GM21381 (cell line): ENCODE measurements at regions not wholly inside any gene's neighbourhood (a gene's known extent, or its start where the extent isn't known, plus 50 kb on each side); places are given as distances from the start of the nearest gene placed in this dataset.

Experiments
- ATAC-seq: cut with Tn5 transposase; IDR thresholded peaks from one replicate; pipeline ENCODE4 v1.9.1; 2021; ENCODE audit warnings: mild to moderate bottlenecking, moderate library complexity; ENCODE audit not compliant: unreplicated experiment

DNA sequence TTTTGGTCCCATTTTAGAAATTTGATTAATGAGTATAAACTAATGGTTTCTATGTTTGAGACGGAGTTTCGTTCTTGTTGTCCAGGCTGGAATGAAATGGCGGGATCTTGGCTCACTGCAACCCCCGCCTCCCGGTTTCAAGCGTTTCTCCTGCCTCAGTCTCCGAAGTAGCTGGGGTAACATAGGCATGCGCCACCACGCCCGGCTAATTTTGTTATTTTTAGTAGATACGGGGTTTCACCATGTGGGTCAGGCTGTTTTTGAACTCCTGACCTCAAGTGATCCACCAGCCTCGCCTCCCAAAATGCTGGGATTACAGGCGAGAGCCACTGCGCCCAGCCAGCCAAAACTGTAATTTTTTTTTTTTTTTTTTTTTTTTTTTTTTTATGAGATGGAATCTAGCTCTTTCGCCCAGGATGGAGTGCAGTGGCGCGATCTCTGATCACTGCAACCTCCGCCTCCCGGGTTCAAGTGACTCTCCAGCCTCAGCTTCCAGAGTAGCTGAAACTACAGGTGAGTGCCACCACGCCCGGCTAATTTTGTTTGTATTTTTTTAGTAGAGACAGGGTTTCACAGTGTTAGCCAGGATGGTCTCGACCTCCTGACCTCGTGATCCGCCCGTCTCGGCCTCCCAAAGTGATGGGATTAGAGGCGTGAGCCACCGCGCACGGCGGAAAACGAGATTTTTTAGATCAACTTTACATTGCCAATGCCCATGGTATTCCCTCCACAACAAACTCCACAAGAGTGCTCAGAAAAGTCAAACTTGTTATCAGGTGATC is 127.8 kb downstream of the HFE start:
- no peak for ATAC-seq

DNA sequence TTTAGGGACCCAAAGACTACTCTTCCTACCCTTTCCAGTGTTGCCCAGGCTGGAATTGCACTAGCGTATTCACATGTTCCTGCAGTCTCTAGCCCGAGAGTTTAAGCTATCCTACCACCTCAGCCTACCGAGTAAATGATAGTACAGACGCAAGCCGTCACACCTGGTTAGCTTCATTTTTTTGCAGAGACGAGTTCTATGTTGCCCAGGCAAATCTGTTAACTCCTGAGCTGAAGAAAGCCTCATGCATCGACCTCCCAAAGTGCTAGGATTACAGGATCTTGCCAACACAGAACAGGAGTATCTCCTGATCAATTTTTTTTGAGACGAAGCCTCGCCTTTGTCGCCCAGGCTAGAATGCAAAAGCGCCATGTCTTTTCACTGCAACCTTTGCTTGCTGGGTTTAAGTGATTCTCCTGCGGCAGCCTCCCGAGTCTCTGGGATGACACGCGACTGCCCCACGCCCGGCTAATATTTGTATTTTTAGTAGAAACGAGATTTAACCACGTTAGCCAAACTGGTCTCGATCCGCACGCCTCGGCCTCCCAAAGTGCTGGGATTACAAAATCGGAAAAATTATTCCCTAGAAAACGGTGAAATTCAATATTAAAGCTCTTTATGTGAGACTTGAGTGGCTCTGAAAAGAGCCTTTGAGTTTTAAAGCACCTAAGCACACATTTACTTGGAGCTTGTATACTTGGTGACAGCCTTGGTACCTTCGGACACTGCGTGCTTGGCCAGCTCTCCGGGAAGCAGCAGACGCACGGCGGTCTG is 128.5 kb downstream of the HFE start:
- no peak for ATAC-seq

DNA sequence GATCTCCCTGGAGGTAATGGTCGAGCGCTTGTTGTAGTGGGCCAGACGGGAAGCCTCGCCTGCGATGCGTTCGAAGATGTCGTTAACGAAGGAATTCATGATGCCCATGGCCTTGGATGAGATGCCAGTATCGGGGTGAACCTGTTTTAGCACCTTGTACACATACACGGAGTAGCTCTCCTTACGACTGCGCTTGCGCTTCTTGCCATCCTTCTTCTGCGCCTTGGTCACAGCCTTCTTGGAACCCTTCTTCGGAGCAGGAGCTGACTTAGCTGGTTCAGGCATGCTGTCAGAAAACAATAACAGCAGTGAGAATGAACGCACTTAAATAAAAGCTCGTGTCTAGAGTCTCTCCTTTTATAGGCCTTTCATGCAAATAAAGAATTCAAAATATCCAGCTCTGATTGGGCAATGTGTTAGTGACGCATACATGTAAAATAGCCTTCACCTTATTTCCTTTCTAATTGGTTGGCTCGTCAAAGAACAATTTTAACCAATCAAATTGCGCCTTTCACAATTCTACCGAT is 129.2 kb downstream of the HFE start:
- ATAC-seq: peak; percentile 61

DNA sequence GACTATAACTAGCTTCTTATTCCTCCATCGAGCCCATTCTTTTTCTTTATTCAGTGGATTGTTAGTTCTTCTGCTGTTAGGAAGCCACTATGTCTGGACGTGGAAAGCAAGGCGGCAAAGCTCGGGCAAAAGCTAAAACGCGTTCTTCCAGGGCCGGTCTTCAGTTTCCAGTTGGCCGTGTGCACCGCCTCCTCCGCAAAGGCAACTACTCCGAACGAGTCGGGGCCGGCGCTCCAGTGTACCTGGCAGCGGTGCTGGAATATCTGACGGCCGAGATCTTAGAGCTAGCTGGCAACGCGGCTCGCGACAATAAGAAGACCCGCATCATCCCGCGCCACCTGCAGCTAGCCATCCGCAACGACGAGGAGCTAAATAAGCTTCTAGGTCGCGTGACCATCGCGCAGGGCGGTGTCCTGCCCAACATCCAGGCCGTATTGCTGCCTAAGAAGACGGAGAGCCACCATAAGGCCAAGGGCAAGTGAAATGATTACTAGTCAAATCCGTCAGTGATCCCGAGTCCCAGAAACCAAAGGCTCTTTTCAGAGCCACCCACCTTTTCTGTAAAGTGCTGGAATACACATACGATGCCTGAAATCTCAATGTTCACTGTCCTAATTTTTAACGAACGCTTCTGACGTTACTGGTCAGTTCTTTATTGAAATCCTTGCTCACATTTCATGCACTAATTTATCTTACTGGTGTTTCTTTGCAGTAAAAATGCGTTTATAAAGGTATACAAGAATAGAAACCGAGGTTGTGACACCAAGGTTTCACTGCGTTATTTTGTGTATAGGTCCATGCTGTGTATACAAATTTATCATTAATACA is 129.9 kb downstream of the HFE start:
- ATAC-seq: no peak

DNA sequence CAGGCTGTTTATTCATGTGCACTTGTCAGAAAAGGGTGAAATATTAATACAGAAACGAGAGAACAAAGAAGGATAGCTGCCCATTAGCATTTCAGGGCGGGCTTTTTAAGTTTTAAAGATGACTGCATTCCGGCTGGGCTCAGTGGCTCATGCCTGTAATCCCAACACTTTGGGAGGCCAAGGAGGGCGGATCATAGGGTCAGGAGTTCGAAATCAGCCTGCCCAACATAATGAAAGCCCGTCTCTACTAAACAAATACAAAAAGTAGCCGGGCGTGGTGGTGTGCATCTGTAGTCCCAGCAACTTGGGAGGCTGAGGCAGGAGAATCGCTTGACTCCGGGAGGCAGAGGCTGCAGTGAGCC is 130.5 kb downstream of the HFE start:
- no peak for ATAC-seq

DNA sequence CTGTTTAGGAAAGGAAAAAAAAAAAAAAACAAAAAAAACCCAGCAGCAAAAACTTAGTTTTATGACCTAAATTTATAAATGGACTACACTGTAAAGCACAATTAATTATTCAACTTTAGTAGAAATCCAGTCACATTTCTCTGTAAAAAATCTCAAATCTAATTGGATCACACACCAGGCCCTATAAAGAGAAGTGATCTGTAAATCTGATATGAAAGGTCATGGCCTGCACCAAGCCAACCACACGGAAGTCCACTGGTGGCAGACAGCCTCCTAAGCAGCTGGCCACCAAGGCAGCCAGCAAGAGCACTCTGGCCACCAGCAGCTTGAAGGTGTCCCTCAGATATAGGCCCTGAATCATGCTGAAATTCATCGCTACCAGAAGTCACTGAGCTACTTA is 131.6 kb downstream of the HFE start:
- no peak for ATAC-seq

DNA sequence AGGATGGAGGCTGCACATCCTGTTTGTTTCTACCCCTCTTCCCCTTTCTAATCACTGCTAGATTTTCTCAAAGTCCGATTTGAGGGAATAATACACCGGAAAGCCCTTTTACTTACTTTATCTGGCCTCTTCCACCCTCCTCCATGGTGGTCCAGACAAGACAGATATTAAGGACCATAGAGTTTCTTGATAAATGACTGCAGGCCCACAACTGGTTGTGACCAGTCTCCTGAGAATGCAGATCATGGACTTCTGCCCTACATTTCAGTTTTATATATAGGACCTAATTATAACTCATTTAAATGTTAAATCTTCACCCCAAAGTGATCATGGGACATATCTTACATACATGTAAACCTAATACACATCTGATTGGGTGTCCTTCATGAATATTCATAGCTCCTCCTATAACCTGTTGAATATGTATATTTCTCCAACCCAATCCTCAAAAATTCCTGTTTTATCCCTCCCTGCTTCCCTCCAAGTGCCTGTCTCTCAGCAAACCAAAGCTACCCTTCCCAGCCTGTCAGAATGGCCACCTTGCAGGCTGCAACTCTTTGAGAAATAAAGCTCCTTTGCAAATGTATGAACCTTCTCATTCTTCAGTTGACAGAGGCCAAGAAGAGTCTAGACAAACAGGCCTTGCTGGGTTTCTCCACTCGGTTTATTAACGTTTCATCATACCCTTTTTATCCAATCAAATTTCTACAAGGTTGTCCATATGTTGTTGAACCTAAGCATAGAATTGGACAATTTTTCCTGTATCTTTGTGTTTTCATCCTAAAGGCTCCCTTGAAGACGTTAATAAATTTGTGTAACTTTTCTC is 133.1 kb downstream of the HFE start:
- ATAC-seq: no peak

DNA sequence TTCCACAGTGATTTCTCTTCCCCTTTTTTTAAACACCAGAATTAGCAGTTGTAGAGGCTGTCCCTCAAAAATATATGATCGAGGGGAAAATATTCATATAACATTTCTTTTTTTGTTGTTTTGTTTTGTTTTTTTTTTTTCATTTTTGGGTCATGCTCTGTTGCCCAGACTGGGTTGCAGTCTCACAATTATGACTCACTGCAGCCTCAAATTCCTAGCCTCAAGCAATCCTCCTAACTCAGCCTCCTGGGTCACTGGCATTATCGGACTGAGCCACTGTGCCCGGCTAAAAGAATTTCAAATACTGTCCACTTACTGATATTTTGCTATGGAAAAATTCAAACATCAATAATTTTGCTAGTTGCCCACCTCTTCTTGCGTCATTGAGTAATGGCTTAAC is 134.0 kb downstream of the HFE start:
- no peak for ATAC-seq

DNA sequence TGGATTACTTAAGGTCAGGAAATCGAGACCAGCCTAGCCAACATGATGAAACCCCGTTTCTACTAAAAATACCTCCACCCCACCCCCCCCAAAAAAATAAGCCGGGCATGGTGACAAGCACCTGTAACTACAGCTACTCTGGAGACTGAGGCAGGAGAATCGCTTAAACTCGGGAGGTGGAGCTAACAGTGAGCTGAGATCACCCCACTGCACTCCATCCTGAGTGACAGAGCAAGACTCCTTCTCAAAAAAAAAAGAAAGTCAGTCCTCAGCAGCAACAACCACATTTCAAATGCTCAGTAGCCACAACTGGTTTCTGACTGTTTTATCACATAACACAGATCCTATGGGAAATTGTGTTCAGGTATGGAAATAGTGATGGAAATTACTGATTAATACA is 135.3 kb downstream of the HFE start:
- ATAC-seq: no peak

DNA sequence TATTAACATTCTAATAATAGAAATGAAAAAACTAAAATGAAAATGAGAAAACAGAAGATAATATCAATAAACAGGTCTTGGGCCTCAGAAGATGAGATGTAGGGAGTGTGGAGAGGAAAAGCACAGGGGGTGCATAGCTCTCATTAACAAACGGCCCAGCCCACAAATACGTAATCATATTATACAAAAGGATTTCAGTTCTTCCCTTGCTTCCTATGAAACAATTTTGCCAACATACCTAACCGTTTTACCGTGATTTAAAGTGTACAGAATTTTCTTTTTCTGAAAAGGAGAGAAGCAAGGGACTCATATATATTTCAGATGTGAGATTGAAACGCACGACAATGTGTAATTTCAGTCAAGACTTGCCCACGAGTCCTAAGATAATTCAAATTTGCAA is 136.0 kb downstream of the HFE start:
- no peak for ATAC-seq

DNA sequence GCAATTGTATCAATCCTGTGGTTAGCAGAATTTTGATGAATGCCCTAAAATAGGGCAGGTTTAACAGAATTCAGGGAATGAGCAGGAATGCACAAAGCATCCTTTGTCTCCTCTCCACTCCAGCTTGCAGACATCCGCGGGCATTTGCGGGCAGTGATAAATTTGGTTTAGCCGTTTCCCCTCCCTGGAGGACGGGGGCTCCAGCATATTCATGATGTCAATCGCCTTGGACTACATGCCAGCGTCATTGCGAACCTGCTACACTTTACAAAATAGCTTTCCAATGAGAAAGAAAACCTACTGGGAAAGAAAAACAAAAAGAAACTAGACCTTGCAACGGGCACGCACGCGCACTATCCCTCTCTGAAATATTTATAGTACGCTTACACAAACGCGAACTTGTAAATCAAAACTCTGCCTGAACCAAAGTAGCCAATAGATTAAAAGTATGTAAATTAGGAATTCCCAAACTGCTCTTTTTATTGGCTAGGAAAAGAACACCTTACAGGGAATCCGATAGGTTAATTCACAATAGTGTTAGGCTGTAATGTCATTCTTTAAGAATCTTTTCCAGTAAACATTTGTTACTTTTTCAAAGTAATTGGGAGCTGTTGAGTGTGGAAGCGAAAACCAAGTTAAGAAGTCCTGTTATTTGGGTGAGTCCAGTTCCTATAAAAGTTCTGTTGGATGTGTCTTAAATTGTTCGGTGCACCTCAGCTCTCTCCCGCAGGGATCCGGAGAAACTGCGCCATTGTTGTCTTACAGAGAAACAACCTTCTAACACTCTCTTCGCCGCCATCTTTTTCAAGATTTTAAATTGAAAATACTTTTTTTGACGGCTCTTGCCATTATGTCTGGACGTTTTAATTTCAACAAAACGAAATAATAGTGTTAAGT is 136.7 kb downstream of the HFE start:
- ATAC-seq: peak; percentile 58

DNA sequence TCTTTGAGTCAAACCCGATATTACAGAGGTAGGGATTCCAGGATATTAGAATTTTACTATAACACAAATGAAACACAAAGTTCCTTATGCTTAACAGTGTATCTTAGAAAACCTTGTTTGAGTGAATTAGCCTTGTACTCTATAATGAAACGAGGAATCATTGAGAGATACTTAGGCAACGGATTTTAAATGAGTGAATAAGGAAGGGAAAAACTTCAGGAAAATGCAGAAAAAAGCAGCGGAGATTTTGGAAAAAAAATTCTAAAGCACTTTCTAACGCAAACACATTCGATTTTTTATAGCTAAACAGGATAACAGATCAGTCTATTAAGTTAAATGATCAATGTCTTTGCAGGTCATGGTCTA is 137.3 kb downstream of the HFE start:
- ATAC-seq: no peak

DNA sequence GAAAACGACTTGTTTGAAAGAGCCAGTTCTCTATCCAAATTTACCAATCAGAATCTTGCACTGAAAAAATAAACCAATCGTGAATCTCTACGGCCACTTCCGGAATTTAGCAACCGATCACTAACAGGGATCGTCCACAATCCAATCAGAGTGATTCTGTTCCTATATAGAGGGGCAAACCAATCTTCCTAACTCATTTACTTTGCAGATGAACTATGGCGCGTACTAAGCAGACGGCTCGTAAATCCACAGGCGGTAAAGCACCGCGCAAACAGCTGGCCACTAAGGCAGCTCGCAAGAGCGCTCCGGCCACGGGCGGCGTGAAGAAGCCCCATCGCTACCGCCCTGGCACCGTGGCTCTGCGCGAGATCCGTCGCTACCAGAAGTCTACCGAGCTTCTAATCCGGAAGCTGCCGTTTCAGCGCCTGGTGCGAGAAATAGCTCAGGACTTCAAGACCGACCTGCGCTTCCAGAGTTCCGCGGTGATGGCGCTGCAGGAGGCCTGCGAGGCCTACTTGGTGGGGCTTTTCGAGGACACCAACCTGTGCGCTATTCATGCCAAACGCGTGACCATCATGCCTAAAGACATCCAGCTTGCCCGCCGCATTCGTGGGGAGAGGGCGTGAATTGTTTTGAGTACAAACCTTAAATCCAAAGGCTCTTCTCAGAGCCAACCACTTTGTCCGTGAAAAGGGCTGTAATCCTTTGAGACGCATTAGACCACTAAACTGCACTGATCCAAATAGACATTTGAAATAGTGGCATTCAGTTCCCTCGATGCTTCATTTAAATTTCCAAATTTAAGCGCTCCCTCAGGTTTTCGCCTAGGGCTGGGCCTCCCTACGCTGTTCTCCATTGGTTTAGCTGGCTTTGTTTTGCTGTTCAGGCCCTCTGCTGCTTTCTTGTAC is 138.0 kb downstream of the HFE start:
- ATAC-seq: no peak

DNA sequence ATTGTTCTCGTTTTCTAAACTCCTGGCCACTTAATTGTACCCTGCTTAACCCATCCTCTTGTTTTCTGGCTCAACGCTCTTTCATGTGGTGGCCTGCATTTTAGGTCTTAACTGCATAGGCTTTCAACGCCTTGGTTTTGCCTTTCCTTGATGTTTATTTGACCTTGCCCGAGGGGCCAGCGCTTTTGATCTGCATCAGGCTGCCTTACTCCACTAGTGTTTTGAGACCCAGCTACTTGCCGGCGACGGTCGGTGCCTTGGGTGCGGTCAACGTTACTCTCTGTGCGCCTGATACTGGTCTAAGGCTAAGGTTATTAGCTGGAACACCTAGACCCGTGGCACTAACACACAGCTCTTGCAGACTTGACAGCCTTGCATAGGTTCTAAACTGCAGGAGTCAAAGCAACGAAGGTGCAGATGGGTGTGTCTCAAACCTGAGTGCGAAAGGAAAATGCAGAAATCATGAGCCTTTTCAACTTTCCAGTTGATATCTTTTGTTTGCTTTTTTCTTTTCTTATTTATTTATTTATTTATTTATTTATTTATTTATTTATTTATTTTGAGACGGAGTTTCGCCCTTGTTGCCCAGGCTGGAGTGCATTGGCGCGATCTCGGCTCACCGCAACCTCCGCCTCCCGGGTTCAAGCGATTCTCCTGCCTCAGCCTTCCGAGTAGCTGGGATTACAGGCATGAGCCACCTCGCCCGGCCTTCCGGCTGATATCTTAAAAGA is 138.8 kb downstream of the HFE start:
- no peak for ATAC-seq

DNA sequence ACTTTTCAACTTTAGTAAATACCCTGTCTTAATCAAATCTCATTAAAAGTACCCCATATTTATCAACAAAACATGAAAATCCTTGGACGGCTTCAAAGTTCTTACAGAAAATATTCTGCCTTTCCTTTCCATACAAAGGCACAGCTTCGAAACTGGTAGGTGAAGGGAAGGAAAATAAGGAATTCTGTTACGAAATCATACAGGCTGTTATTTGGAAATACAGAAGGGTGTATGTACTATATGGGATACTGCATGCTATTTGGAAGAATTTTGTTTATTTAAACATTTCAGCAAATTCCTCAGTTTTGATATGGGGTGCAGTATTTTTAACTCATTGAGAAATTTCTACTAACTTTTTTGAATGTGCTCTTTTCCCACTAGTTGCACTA is 138.4 kb upstream of the BTN3A2 start:
- no peak for ATAC-seq

DNA sequence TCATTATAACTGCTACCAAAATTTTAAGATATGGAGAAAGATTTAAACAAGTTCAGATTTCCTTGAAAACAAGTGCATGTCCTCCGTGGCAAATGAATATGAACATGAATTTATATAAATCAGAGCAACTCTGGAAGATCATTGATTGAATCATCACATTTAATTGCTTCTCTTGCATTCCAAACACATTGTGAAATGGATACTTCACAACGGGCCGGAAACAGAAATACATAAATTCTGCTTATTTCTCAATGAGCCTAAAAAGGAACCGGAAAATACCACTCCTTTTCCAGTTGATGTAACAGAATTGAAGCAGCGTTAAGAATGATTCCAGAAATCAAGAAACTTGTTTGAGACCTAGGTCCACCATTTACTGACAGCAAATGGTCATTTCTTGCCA is 134.6 kb upstream of the BTN3A2 start:
- ATAC-seq: no peak

DNA sequence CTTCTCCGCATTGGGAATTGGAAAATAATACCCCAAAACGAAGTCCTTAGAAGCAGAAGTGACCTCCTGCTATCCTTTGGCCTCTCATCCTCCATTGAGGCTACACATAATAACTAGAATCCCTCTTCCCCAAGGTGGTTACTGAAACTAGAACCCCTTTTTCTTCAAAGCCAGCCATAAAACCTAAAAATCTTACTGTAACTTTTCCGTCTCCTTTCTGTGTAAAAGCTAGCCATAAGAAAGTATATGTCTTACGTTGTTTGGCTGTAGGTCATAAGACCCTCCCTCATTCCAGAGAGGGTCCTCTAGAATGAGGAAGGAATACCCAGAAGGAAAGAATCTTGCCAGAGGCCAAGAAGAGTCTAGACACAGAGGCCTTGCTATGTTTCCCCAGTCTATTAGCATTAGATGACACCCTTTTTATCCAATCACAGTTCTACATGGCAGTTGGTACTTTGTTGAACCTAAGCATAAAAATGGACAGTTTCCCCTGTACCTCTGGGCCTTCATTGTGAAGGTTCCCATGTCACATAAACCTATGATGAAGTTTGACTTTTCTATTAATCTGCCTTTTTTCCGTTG is 133.9 kb upstream of the BTN3A2 start:
- ATAC-seq: no peak
